Breast epithelium (tissue), 3 donors: ENCODE measurements at regions not wholly inside any gene's neighbourhood (a gene's known extent, or its start where the extent isn't known, plus 50 kb on each side); places are given as distances from the start of the nearest gene placed in this dataset.

Experiments used
- CTCF ChIP-seq, 3 donors: fragments of 450-650 bp; IDR thresholded peaks; one replicate each; pipeline ENCODE4 v1.5.1; 2016 to 2017; ENCODE audit warnings: antibody characterized with exemption in 3 of 3, mild to moderate bottlenecking in 3 of 3, moderate library complexity in 3 of 3
- POLR2A ChIP-seq: fragments of 450-650 bp; IDR thresholded peaks from one replicate; pipeline ENCODE4 v1.6.1; 2016; ENCODE audit warnings: antibody characterized with exemption, mild to moderate bottlenecking, moderate library complexity

GRCh38 chr14:65840118-65840751 lies 427.7 kb downstream of the FUT8 start:
- TF ChIP-seq POLR2A, result no peak
- TF ChIP-seq CTCF (IDR thresholded peaks at IDR 0.05), result no peak
